ENCODE measurements at regions not wholly inside any gene's neighbourhood (a gene's known extent, or its start where the extent isn't known, plus 50 kb on each side); places are given as distances from the start of the nearest gene placed in this dataset.

DNA sequence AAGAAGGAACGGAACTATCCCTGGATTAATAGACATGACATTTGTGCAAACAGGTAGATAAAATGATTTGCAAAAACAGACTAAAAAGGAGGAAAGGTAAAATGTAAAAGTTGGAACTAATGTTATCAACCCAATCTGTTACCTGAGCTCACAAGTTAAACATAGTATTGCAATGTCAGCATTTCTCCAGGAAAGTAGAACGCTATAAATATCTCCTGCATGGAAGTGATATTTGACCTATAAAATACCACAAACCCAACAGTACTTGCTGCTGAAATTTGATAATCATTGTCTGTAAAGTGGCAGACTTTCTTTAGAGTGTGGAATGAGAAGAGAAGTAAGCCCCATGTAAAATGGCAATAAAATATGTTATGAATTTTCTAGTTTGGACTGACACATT, 1435.7 kb downstream of the LRFN5 start:
- TF ChIP-seq, protein P1, sequence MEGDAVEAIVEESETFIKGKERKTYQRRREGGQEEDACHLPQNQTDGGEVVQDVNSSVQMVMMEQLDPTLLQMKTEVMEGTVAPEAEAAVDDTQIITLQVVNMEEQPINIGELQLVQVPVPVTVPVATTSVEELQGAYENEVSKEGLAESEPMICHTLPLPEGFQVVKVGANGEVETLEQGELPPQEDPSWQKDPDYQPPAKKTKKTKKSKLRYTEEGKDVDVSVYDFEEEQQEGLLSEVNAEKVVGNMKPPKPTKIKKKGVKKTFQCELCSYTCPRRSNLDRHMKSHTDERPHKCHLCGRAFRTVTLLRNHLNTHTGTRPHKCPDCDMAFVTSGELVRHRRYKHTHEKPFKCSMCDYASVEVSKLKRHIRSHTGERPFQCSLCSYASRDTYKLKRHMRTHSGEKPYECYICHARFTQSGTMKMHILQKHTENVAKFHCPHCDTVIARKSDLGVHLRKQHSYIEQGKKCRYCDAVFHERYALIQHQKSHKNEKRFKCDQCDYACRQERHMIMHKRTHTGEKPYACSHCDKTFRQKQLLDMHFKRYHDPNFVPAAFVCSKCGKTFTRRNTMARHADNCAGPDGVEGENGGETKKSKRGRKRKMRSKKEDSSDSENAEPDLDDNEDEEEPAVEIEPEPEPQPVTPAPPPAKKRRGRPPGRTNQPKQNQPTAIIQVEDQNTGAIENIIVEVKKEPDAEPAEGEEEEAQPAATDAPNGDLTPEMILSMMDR (IDR thresholded peaks at IDR 0.05) = no peak
- TF ChIP-seq POLR2A (IDR thresholded peaks at IDR 0.05) = no peak

All from lower leg skin (tissue), 3 donors.